ENCODE measurements at regions not wholly inside any gene's neighbourhood (a gene's known extent, or its start where the extent isn't known, plus 50 kb on each side); places are given as distances from the start of the nearest gene placed in this dataset.

DNA sequence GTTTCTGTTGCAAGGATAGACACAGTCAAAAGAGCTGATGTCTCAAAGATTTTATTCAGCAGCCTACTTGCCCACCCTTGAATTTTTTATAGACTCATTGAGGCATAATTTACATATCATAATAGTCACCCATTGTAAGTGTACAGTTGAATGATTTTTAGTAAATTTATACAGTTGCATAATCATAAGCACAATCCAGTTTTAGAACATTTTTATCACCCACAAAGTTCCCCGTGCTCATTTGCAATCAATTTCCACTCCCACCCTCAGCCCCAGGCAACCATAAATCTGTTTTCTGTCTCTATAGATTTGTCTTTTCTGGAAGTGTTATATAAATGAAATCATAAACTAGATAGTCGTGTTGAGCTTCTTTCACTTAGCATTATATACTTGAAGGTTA is 517.7 kb downstream of the TLE1 start:
- Histone ChIP-seq H3F3A (ENCODE audit: insufficient read depth) (no peaks in the 10 kb centered on the region), H3K79me2 (ENCODE audit: insufficient read depth, low read length) (no peaks in the 10 kb centered on the region), H3K9ac (ENCODE audit: low read length) (no peak overlapping the region), H3K27ac (ENCODE audit: low read depth, low read length) (no peak overlapping the region), H4K20me1 (ENCODE audit: low read depth, low read length) (no peaks in the 10 kb centered on the region), H3K9me3 (ENCODE audit: insufficient read depth, low read length) (no peaks in the 10 kb centered on the region), H3K27me3 (ENCODE audit: low read length) (no peaks in the 10 kb centered on the region), H3K4me2 (ENCODE audit: low read depth, low read length, poor library complexity, severe bottlenecking) (no peak overlapping the region), H3K9me2 (replicated peaks; ENCODE audit: insufficient read depth, low read length) (no peaks in the 10 kb centered on the region), H3K36me3 (ENCODE audit: low read length) (no peaks in the 10 kb centered on the region), H2AFZ (ENCODE audit: low read depth, low read length, severe bottlenecking) (no peak overlapping the region), H3K4me3 (ENCODE audit: insufficient read depth, low read length, poor library complexity, severe bottlenecking) (no peak overlapping the region)
- TF ChIP-seq, protein P1, sequence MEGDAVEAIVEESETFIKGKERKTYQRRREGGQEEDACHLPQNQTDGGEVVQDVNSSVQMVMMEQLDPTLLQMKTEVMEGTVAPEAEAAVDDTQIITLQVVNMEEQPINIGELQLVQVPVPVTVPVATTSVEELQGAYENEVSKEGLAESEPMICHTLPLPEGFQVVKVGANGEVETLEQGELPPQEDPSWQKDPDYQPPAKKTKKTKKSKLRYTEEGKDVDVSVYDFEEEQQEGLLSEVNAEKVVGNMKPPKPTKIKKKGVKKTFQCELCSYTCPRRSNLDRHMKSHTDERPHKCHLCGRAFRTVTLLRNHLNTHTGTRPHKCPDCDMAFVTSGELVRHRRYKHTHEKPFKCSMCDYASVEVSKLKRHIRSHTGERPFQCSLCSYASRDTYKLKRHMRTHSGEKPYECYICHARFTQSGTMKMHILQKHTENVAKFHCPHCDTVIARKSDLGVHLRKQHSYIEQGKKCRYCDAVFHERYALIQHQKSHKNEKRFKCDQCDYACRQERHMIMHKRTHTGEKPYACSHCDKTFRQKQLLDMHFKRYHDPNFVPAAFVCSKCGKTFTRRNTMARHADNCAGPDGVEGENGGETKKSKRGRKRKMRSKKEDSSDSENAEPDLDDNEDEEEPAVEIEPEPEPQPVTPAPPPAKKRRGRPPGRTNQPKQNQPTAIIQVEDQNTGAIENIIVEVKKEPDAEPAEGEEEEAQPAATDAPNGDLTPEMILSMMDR (IDR thresholded peaks at IDR 0.05; ENCODE audit: insufficient read depth, low read length, poor library complexity, severe bottlenecking) = no peak
- no peak for TF ChIP-seq EZH2phosphoT487 (conservative IDR thresholded peaks at IDR 0.05; ENCODE audit: low read length)

GRCh38 chr9:81162361-81162760 is 527.0 kb downstream of the TLE1 start:
- H3K36me3 ChIP-seq (ENCODE audit: low read length) = no peaks in the 10 kb centered on the region
- H3K4me2 ChIP-seq (ENCODE audit: low read depth, low read length, poor library complexity, severe bottlenecking) = no peak overlapping the region
- TF ChIP-seq EZH2phosphoT487 (conservative IDR thresholded peaks at IDR 0.05; ENCODE audit: low read length) = no peak
- TF ChIP-seq, protein P1 (IDR thresholded peaks at IDR 0.05; ENCODE audit: insufficient read depth, low read length, poor library complexity, severe bottlenecking) = no peak
- H3K79me2 ChIP-seq (ENCODE audit: insufficient read depth, low read length) = no peaks in the 10 kb centered on the region
- no peaks in the 10 kb centered on the region for H3F3A ChIP-seq (ENCODE audit: insufficient read depth)
- H3K4me3 ChIP-seq (ENCODE audit: insufficient read depth, low read length, poor library complexity, severe bottlenecking) = no peak overlapping the region
- no peaks in the 10 kb centered on the region for H3K9me2 ChIP-seq (replicated peaks; ENCODE audit: insufficient read depth, low read length)
- H4K20me1 ChIP-seq (ENCODE audit: low read depth, low read length) = no peaks in the 10 kb centered on the region
- H3K9ac ChIP-seq (ENCODE audit: low read length) = no peak overlapping the region
- H3K27me3 ChIP-seq (ENCODE audit: low read length) = no peaks in the 10 kb centered on the region
- H3K9me3 ChIP-seq (ENCODE audit: insufficient read depth, low read length) = no peaks in the 10 kb centered on the region
- no peak overlapping the region for H3K27ac ChIP-seq (ENCODE audit: low read depth, low read length)
- no peak overlapping the region for H2AFZ ChIP-seq (ENCODE audit: low read depth, low read length, severe bottlenecking)

DNA sequence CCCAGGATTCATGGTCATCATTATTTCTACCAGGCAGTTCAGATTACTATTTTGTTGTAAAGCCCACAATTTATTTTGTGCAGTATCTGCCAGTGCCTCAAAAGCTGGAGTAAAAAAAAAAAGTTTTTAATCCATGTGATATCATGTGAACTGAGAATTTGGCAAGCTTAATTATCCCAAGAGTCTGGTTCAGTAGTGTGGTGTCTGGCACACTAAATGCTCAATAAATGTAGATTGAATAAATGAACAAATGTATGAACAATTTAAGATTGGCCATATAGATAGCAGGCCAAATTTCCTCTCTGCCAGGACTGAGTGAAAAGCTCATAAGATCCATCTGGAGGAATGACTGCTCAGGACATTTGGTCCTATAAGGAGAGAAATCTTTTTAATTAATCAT is 533.0 kb downstream of the TLE1 start:
- Histone ChIP-seq H4K20me1 (ENCODE audit: low read depth, low read length) (no peaks in the 10 kb centered on the region), H3K27me3 (ENCODE audit: low read length) (no peaks in the 10 kb centered on the region), H3F3A (ENCODE audit: insufficient read depth) (no peaks in the 10 kb centered on the region), H3K9ac (ENCODE audit: low read length) (no peak overlapping the region), H3K9me2 (replicated peaks; ENCODE audit: insufficient read depth, low read length) (no peaks in the 10 kb centered on the region), H3K4me2 (ENCODE audit: low read depth, low read length, poor library complexity, severe bottlenecking) (no peak overlapping the region), H3K36me3 (ENCODE audit: low read length) (no peaks in the 10 kb centered on the region), H3K4me3 (ENCODE audit: insufficient read depth, low read length, poor library complexity, severe bottlenecking) (no peak overlapping the region), H3K27ac (ENCODE audit: low read depth, low read length) (no peak overlapping the region), H3K9me3 (ENCODE audit: insufficient read depth, low read length) (no peaks in the 10 kb centered on the region), H3K79me2 (ENCODE audit: insufficient read depth, low read length) (no peaks in the 10 kb centered on the region), H2AFZ (ENCODE audit: low read depth, low read length, severe bottlenecking) (no peak overlapping the region)
- TF ChIP-seq, protein P1 (IDR thresholded peaks at IDR 0.05; ENCODE audit: insufficient read depth, low read length, poor library complexity, severe bottlenecking) = no peak
- TF ChIP-seq EZH2phosphoT487 (conservative IDR thresholded peaks at IDR 0.05; ENCODE audit: low read length) = no peak
